Right cardiac atrium (tissue), 5 donors: ENCODE measurements at regions not wholly inside any gene's neighbourhood (a gene's known extent, or its start where the extent isn't known, plus 50 kb on each side); places are given as distances from the start of the nearest gene placed in this dataset.

Experiments
- ATAC-seq, 2 donors: fragments of 200-7000 bp; cut with Tn5 transposase; one replicate each; pipeline versions ENCODE4 v1.8.0 to v1.9.1; 2020; ENCODE audit warnings: moderate library complexity in 2 of 2, mild to moderate bottlenecking in 1 of 2
- DNase-seq, 3 donors: peaks; one replicate each; pipeline ENCODE4 v3.0.0-alpha.2; 2020
- H3K27ac ChIP-seq: one replicate; pipeline ENCODE4 v1.5.1; 2013; ENCODE audit warnings: mild to moderate bottlenecking, low read length, control low read depth, moderate library complexity
- H3K27me3 ChIP-seq: one replicate; pipeline ENCODE4 v1.6.1; 2013; ENCODE audit not compliant: control insufficient read depth, insufficient read depth
- H3K4me1 ChIP-seq: one replicate; pipeline ENCODE4 v1.6.1; 2013; ENCODE audit warnings: low read length; ENCODE audit not compliant: control insufficient read depth, insufficient read depth
- H3K4me3 ChIP-seq: one replicate; pipeline ENCODE4 v1.5.1; 2013; ENCODE audit warnings: low read length, control low read depth
- H3K9me3 ChIP-seq: one replicate; pipeline ENCODE4 v1.6.1; 2013; ENCODE audit warnings: low read length; ENCODE audit not compliant: control insufficient read depth
- WGBS: extraction: QIAGEN DNeasy Blood & Tissue Kit; methylation state at CpG from one replicate; pipeline ENCODE4 v1.1.7; 2013; 5-methylcytosine and 5-hydroxymethylcytosine counted together
- intact Hi-C, 4 donors: fragments of 100-400 bp; cut with DNase I; formaldehyde crosslinking; loops; one replicate each; pipeline versions ENCODE4 v1.11.0 to v1.14.0; 2022 to 2023
- donor health status: healthy with polysubstance abuse.
- donor health status: DM: no; HTN: yes; CAD: no.
- donor health status: DM: no; HTN: no; CAD: no.
- donor health status: DM: no; HTN: yes; CAD: no; lungs with severe emphysema.
- donor health status: DM: yes; HTN: yes; CAD: no.

DNA sequence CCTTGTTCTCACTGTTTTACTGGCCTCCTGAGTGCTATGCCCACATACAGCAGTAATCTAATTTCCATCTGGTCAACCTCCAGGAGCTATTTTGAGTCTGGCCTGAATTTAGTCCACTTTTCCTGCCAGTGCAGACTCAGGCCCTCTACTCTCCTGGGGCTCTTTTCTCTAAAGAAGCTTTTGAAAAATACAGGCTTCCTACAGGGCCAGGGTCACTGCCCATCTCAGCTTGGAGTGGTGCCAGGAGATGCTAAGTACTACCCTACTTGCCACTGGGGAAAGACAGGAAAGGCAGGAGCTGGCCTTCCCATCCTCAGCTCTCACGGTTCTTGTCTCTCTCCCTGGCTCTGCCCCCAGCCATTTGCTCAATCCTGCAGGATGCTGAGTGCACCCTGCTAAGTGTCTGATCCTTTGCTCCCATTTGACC is 101.7 kb upstream of the SERP2 start:
- Histone ChIP-seq H3K27ac (peak overlapping the region; percentile 15), H3K4me1 (peaks cover 4% of the 10 kb centered on the region), H3K9me3 (no peaks in the 10 kb centered on the region), H3K27me3 (no peaks in the 10 kb centered on the region), H3K4me3 (no peak overlapping the region)
- DNase-seq (peak; percentile 22 to 61 (median 57)), ATAC-seq (peak; percentile 36 to 47)
- intact Hi-C loops: no loop called here
- WGBS: 18% methylated on average over 1 of the region's 1 CpG

DNA sequence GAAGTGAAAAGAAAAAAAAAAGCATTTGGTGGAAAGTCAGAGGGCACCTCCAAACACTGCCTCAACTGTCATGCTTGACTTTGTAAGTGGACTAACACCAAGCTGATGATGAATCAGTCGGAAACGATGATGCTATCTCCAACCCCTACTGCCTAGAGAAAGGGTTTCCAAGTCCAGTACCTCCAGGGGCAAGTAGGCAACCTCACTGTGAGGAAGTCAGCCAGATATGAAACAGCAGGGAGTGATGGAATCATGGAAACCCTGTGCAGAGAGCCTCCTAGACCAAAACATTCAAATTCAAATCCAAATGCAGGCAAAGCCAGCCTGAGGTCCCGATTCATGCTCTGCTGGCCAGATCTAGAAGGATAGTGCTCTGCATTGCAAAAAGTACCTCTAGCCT is 100.9 kb upstream of the SERP2 start:
- peaks cover 4% of the 10 kb centered on the region for H3K4me1 ChIP-seq
- intact Hi-C loops: no loop called here

DNA sequence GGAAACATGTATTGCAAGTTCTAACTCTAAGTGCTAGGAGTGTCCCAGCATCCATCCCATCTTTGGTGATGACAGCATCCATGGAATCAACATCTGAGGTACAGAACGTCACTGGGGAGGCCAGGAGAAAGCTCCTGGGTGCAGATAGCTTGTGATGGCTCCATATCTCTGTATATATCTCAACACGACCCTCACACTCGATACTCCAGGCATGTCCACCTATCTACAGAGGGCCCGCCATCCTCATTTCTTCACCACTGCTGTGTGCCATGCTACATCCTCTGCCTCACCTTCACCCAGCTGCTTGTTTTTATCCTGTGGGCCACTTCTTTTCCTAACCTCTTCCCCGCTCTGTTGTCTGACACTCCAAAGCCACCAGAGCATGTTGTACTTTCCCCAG is 100.4 kb upstream of the SERP2 start:
- no peak for DNase-seq
- H3K9me3 ChIP-seq: no peaks in the 10 kb centered on the region
- no peak overlapping the region for H3K27ac ChIP-seq
- ATAC-seq: no peak
- H3K4me1 ChIP-seq: peaks cover 5% of the 10 kb centered on the region
- no peaks in the 10 kb centered on the region for H3K27me3 ChIP-seq
- WGBS: 96% methylated on average over 5 of the region's 5 CpGs
- no peak overlapping the region for H3K4me3 ChIP-seq
- intact Hi-C loops: no loop called here

More for the DNA sequence above, 100.9 kb upstream of the SERP2 start:
- no peak for ATAC-seq
- H3K27me3 ChIP-seq: no peaks in the 10 kb centered on the region
- no peak for DNase-seq
- no peak overlapping the region for H3K4me3 ChIP-seq
- no peaks in the 10 kb centered on the region for H3K9me3 ChIP-seq
- H3K27ac ChIP-seq: no peak overlapping the region
- 86% methylated on average over 3 of the region's 3 CpGs for WGBS

DNA sequence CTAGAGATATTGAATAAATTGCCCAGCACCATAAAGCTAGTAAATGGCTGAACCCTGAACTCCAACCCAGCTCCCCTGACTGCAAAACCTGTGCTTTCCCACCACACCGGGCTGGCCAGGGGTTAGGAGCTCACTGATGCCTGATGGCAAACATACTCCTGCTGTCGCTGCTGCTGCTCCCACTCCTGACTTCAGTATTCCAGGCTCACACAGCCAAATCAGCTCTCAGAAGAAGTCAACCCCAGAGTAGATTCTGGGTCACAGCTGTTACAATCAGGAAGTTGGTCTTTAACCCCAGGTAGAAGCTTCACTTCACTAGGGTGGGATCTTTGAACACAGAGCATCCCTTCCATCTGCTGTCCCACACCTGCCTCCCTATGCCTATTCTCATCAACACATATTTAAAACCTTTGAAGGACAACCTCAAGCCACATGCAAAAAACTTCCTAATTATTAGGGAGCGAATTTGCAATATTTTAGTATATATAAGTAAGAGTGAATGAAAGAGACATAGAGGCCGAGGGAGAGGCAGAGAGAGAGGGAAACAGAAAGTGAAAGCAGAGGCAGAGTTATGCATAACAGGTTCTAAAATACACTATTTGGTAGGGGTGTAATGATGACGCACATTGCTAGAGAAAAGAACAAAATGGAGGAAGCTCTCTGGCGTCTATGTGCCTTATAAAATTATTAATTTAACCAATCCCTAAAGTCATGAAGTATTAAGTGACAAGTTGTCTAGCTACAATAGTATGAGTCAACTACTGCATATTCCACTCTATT is 99.4 kb upstream of the SERP2 start:
- Histone ChIP-seq H3K4me3 (no peak overlapping the region), H3K9me3 (no peaks in the 10 kb centered on the region), H3K27ac (peak overlapping the region; percentile 63), H3K4me1 (peaks cover 9% of the 10 kb centered on the region), H3K27me3 (no peaks in the 10 kb centered on the region)
- intact Hi-C loops: no loop called here
- DNase-seq (no peak), ATAC-seq (peak; percentile 69 to 83)
- WGBS: 66% methylated on average over 6 of the region's 6 CpGs

GRCh38 chr13:44274771-44275205 is 98.8 kb upstream of the SERP2 start:
- Histone ChIP-seq H3K4me3 (no peak overlapping the region), H3K27ac (peak overlapping the region; percentile 78), H3K27me3 (no peaks in the 10 kb centered on the region), H3K4me1 (peaks cover 9% of the 10 kb centered on the region), H3K9me3 (no peaks in the 10 kb centered on the region)
- intact Hi-C loops: no loop called here
- DNase-seq: no peak
- no peak for ATAC-seq
- WGBS: 55% methylated on average over 2 of the region's 2 CpGs

GRCh38 chr13:44275381-44275780 is 98.2 kb upstream of the SERP2 start:
- H3K4me1 ChIP-seq: peaks cover 9% of the 10 kb centered on the region

DNA sequence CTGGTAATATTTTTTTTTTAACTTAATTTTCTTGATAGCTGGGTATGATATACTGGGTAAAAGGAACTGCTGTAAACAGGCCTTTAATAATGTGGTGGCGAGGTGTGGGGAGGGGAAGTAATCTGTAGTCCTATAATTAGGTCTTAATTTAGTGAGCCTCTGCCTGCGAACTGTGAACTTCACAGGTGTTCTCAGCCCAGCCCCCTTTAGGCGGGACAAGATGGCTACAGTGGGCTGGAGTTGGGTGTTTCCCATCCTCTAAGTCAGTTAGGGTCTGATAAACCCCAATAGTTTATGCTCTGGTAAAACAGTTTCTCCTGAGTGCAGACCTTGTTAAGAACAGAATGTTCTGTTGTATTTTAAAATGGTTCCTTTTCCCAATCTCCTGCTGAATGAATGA is 97.6 kb upstream of the SERP2 start:
- intact Hi-C loops: no loop called here
- Histone ChIP-seq H3K27ac (no peak overlapping the region), H3K4me1 (peaks cover 9% of the 10 kb centered on the region), H3K9me3 (no peaks in the 10 kb centered on the region), H3K27me3 (no peaks in the 10 kb centered on the region), H3K4me3 (no peak overlapping the region)
- DNase-seq (no peak), ATAC-seq (no peak)
- 94% methylated on average over 3 of the region's 3 CpGs for WGBS

More at GRCh38 chr13:44275381-44275780, 98.2 kb upstream of the SERP2 start:
- DNase-seq (no peak), ATAC-seq (no peak)
- H3K27ac ChIP-seq: no peak overlapping the region
- H3K9me3 ChIP-seq: no peaks in the 10 kb centered on the region
- H3K4me3 ChIP-seq: no peak overlapping the region
- no peaks in the 10 kb centered on the region for H3K27me3 ChIP-seq
- intact Hi-C loops: no loop called here

DNA sequence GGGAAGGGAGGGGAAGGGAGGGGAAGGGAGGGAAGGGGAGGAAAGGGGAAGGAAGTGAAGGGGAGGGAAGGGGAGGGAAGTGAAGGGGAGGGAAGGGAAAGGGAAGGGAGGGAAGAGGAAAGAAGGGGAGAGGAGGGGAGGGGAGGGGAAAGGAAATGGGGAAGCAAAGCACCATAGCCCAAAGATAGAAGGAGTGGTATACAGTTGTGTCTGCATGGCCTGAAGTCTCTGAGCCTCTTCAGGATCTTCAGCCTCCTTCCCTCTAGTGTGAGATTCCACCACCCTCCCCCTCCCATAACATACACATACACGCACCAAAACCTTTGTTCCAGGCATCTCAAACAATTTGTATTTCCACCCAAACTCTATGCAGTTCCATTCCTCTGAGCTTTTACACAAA is 96.2 kb upstream of the SERP2 start:
- Histone ChIP-seq H3K9me3 (no peaks in the 10 kb centered on the region), H3K27me3 (no peaks in the 10 kb centered on the region), H3K4me1 (peaks cover 6% of the 10 kb centered on the region), H3K4me3 (no peak overlapping the region), H3K27ac (no peak overlapping the region)
- WGBS: 90% methylated on average over 1 of the region's 1 CpG
- no peak for ATAC-seq
- no peak for DNase-seq
- intact Hi-C loops: no loop called here

- 29% methylated on average over 4 of the region's 4 CpGs for WGBS
- Histone ChIP-seq H3K4me3 (no peak overlapping the region), H3K27ac (no peak overlapping the region), H3K9me3 (no peaks in the 10 kb centered on the region), H3K27me3 (no peaks in the 10 kb centered on the region), H3K4me1 (peaks cover 6% of the 10 kb centered on the region)
- no peak for DNase-seq
- ATAC-seq: no peak
- intact Hi-C loops: no loop called here
Measured at GRCh38 chr13:44278166-44278565, 95.5 kb upstream of the SERP2 start.

DNA sequence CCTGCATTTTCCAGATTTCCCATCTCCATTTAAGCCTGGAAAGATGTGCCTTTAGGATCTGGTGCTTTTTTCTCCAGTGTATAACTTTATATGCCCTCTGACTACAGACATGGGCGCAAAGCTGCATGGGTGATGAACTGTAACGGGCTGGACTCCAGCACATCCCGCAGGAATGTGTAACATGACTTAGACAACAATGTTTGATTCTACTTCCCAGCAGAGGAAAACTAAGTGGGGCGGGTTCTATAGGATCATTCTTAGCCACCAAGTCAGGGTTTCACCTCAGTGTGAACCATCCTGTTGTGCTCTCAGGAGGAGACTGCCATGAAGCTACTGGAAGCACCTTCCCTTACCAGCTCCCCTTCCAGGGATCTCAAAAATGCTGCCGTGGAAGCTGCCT is 93.2 kb upstream of the SERP2 start:
- 93% methylated on average over 5 of the region's 5 CpGs for WGBS
- no peak overlapping the region for H3K4me3 ChIP-seq
- ATAC-seq: no peak
- no peaks in the 10 kb centered on the region for H3K27me3 ChIP-seq
- intact Hi-C loops: no loop called here
- no peaks in the 10 kb centered on the region for H3K9me3 ChIP-seq
- no peak overlapping the region for H3K27ac ChIP-seq
- H3K4me1 ChIP-seq: peaks cover 5% of the 10 kb centered on the region
- no peak for DNase-seq

- H3K4me1 ChIP-seq: peaks cover 5% of the 10 kb centered on the region
- H3K9me3 ChIP-seq: no peaks in the 10 kb centered on the region
- H3K27ac ChIP-seq: no peak overlapping the region
- intact Hi-C loops: no loop called here
- no peak for ATAC-seq
- DNase-seq: no peak
- no peak overlapping the region for H3K4me3 ChIP-seq
- WGBS: 93% methylated on average over 9 of the region's 9 CpGs
- H3K27me3 ChIP-seq: no peaks in the 10 kb centered on the region
Measured at GRCh38 chr13:44281252-44282000, 92.2 kb upstream of the SERP2 start.
